ENCODE measurements at regions not wholly inside any gene's neighbourhood (a gene's known extent, or its start where the extent isn't known, plus 50 kb on each side); places are given as distances from the start of the nearest gene placed in this dataset.
A peak's percentile ranks its signal among the peaks of the same experiment; 100 is the strongest.
"Not testable (repeated sequence)": the region's sequence is repeated elsewhere in the genome, so short reads cannot be mapped to it uniquely, and the experiment has no call there.

DNA sequence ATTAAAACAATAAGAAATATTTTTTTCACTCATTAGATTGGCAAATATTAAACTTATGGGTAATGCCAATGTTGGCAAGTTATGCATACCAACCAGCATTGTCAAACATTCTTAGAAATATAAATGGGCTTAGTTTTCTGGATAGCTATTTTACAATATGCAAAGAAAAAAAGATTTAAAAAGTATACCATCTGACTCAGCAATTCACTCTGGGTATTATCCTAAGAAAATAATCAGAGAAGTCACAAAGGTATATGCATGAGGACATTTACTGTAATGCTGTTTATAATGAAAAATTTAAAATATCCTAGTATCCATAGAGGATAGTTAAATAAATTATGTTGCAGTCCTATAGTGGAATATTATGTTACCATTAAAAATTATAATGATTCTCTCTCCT lies 57.4 kb upstream of the PTPDC1 start:
- no peak for DNase-seq
- Histone ChIP-seq H3K9me3 (no peaks in the 10 kb centered on the region), H3K36me3 (no peaks in the 10 kb centered on the region), H3K27ac (no peak overlapping the region), H3K4me1 (peaks cover 4% of the 10 kb centered on the region), H3K4me3 (no peak overlapping the region), H3K27me3 (no peaks in the 10 kb centered on the region)
- TF ChIP-seq, protein P1, sequence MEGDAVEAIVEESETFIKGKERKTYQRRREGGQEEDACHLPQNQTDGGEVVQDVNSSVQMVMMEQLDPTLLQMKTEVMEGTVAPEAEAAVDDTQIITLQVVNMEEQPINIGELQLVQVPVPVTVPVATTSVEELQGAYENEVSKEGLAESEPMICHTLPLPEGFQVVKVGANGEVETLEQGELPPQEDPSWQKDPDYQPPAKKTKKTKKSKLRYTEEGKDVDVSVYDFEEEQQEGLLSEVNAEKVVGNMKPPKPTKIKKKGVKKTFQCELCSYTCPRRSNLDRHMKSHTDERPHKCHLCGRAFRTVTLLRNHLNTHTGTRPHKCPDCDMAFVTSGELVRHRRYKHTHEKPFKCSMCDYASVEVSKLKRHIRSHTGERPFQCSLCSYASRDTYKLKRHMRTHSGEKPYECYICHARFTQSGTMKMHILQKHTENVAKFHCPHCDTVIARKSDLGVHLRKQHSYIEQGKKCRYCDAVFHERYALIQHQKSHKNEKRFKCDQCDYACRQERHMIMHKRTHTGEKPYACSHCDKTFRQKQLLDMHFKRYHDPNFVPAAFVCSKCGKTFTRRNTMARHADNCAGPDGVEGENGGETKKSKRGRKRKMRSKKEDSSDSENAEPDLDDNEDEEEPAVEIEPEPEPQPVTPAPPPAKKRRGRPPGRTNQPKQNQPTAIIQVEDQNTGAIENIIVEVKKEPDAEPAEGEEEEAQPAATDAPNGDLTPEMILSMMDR (IDR thresholded peaks at IDR 0.05): no peak
- intact Hi-C loops (cut with DNase I): no loop called here
- no peak for ATAC-seq

GRCh38 chr9:94022476-94022875 lies 61.8 kb upstream of the PTPDC1 start:
- H3K9me3 ChIP-seq; intact Hi-C loops (cut with DNase I); H3K4me1 ChIP-seq; H3K36me3 ChIP-seq; H3K4me3 ChIP-seq; ATAC-seq; H3K27ac ChIP-seq; DNase-seq; H3K27me3 ChIP-seq: not testable (repeated sequence)

- DNase-seq; ATAC-seq; H3K4me1 ChIP-seq; H3K9me3 ChIP-seq; H3K4me3 ChIP-seq; H3K36me3 ChIP-seq; intact Hi-C loops (cut with DNase I); H3K27me3 ChIP-seq; H3K27ac ChIP-seq: not testable (repeated sequence)
Measured at GRCh38 chr9:94020836-94021235, 63.4 kb upstream of the PTPDC1 start.

- TF ChIP-seq, protein P1 (IDR thresholded peaks at IDR 0.05): no peak
- peaks cover 3% of the 10 kb centered on the region for H3K4me1 ChIP-seq
- peak overlapping the region; percentile 27 for H3K27ac ChIP-seq
- no peaks in the 10 kb centered on the region for H3K36me3 ChIP-seq
- no peak overlapping the region for H3K4me3 ChIP-seq
- H3K27me3 ChIP-seq: no peaks in the 10 kb centered on the region
- no peaks in the 10 kb centered on the region for H3K9me3 ChIP-seq
- ATAC-seq (peak; percentile 51), DNase-seq (no peak)
- intact Hi-C loops (cut with DNase I): no loop called here
Measured at GRCh38 chr9:94018628-94019027, 63.5 kb upstream of the BARX1 start.

- DNase-seq (no peak), ATAC-seq (no peak)
- TF ChIP-seq, protein P1 (IDR thresholded peaks at IDR 0.05): no peak
- H3K4me3 ChIP-seq: no peak overlapping the region
- H3K4me1 ChIP-seq: peaks cover 3% of the 10 kb centered on the region
- no peaks in the 10 kb centered on the region for H3K9me3 ChIP-seq
- no peak overlapping the region for H3K27ac ChIP-seq
- no peaks in the 10 kb centered on the region for H3K27me3 ChIP-seq
- intact Hi-C loops (cut with DNase I): no loop called here
- H3K36me3 ChIP-seq: no peaks in the 10 kb centered on the region
Measured at GRCh38 chr9:94017939-94018531, 62.9 kb upstream of the BARX1 start.

DNA sequence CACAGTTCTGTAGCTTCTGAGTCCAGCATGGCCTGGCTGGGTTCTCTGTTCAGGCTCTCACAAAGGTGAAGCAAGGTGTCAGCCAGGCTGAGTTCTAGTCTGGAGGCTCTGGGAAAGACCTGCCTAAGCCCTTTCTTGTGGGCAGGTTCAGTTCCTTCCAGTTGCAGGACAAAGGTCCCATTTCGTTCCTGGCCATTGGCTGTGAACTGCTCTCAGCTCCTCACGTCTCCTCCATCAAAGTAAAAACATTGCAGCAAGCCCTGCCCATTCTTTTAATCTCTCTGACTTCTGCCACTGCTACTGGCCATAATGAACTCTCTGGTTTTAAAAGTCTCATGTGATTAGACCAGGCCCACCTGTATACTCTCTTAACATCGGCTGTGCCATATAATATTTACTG lies 61.6 kb upstream of the BARX1 start:
- Histone ChIP-seq H3K4me1 (peaks cover 3% of the 10 kb centered on the region), H3K27me3 (no peaks in the 10 kb centered on the region), H3K27ac (no peak overlapping the region), H3K36me3 (no peaks in the 10 kb centered on the region), H3K9me3 (no peaks in the 10 kb centered on the region), H3K4me3 (no peak overlapping the region)
- no peak for ATAC-seq
- intact Hi-C loops (cut with DNase I): no loop called here
- TF ChIP-seq, protein P1 (IDR thresholded peaks at IDR 0.05): no peak
- DNase-seq: no peak

DNA sequence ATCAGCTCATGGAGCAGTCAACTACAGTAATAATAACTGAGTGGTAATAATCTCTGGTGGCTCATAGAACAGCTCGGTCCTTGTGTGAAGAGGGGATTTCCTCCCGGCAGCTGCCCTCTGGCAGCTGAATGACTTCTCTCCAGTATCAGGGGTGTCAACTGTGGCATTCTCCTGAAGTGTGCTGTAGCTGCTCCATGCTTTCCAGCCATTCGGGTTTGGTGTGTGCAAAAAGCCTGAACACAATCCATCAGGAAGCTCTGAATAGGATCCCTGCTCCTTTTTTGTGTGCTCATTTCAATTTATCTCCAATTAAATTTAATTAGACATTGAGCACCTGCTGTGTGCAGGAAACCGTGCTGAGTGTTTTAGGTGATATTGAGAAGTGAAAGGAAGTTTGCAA lies 59.8 kb upstream of the BARX1 start:
- intact Hi-C loops (cut with DNase I): no loop called here
- Histone ChIP-seq H3K36me3 (no peaks in the 10 kb centered on the region), H3K4me1 (peaks cover 13% of the 10 kb centered on the region), H3K4me3 (no peak overlapping the region), H3K27me3 (no peaks in the 10 kb centered on the region), H3K9me3 (no peaks in the 10 kb centered on the region), H3K27ac (no peak overlapping the region)
- ATAC-seq (no peak), DNase-seq (no peak)
- TF ChIP-seq, protein P1 (IDR thresholded peaks at IDR 0.05): no peak

Measured in upper lobe of right lung (tissue), 1 donor.